Right renal cortex interstitium (tissue), 3 donors: ENCODE measurements at regions not wholly inside any gene's neighbourhood (a gene's known extent, or its start where the extent isn't known, plus 50 kb on each side); places are given as distances from the start of the nearest gene placed in this dataset.

Source experiments
- DNase-seq, 3 donors: peaks; one replicate each; pipeline ENCODE4 v3.0.0-alpha.2; 2013; ENCODE audit warnings: low read depth in 3 of 3, low spot score in 2 of 3

DNA sequence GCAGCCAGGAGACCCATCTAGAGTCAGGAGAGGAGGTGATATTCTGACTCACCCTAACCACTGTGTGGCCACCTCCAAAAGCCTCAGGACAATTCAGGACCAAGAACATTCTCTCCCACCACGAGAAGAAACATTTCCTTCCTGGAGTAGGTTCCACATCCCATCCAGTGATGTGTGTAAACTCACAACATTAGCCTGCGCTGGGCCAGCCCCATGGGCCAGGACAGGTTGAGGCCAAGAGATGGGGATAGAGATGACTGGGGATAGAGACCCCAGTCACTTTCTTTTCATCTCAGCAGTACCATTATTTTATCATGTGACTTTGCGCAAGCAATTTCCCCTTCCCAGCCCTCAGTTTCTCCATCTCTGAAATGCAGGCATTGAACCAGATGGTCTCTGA is 126.6 kb upstream of the PTPRT start:
- no peak for DNase-seq

DNA sequence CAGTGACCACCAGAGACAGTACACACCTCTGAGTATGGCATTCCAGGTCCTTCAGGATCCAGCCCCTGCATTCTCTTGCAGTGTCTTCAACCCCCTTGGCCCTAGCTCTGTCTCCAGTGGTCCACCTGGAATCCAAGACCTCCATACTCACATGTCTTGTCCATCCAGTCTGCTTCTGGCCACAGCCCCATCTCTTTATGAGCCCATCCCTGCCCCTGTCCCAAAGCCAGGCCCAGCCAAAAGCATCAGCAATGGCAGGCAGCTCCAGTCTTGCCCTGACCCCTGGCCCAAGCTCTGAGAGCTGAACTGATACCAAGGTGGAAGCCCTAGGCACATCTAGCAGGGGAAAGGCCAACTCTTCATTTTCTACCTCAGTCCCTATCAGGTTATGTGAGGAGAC is 119.6 kb upstream of the PTPRT start:
- DNase-seq = no peak

DNA sequence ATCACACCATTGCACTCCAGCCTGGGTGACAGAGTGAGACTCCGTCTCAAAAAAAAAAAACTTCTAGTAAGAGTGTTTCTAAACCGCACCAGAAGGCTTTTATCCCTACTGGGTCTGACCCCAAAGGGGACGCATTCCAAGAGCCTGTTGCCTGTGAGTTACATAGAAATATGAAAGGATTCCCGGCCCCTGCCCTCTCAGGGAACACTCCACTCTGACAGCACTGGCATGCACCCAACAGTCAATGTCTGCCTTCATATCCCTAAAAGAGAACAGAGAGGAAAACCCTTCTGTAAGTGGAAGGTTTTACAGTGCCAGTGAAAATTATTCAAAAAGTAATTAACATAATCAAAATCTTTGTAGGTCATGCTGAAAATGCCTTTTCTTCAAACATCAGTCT is 117.1 kb upstream of the PTPRT start:
- no peak for DNase-seq

DNA sequence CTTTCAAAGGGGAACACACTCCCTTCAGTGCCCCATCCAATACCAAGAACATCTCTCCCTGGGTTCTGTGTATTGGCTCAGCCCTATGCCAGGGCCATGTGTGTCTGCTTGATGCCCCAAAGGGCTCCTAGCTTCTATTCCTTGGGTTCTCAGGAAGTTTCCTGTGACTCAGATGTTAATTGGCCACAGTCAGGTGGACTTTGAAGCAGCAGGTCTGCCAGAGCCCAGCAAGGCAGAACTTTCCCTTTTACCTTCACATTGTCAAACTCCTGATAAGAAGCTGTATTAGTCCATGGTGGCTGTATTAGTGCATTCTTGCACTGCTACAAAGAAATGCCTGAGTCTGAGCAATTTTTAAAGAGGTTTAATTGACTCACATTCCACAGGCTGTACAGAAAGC is 116.0 kb upstream of the PTPRT start:
- DNase-seq = no peak

DNA sequence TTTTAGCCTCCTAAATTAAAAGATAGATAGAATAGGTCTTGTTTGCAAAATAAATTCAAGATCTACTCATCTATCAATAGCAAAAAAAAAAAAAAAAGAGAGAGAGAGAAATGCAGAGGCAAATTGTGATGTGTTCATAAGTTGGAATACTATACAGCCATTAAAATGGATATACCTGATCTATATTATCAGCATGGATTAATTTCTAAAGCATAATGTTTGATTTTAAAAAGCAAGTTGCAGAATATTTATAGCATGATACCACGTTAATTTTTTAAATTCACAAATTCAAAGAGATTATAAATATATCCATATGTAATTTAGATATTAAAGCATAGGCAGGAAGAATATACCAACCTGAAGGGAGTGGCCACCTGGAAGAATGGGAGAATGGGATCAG is 114.9 kb upstream of the PTPRT start:
- no peak for DNase-seq

DNA sequence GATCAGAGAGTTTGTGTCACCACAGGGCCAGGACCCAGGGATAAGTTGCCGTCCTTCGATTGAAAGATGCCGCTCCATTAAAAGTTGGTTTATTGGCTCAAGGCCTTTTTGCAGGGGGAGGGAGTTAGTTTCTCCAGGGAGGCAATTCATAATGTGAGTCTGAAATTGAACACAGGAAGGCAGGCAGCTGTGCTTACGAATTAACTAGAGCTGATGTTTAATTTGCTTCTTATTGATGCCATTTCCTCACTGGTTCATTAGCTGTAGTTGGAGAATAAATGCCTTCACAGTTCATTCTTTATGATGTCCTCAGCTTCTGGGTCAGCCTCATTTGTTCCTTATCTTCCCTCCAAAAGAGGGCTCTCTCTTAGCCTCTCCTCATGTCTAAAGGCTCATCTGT is 113.2 kb upstream of the PTPRT start:
- DNase-seq = no peak

DNA sequence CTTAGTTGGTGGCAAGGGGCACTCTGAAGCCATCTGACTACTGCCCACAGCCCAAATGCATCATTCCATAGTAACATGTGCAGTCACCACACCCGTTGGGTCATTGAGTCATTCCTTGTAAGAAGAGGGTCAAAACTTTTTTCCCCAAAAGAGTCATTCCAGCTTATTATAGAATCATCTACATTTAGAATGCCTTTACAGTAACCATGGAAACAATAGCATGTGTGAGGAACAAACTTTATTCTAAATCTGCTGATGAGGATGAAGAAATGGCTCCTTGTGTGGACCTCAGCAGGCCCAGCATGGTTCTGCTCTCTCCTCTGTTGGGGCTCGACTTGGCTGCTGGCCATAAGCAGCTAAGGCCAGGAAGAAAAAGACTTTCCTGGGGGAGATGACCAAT is 111.2 kb upstream of the PTPRT start:
- no peak for DNase-seq

DNA sequence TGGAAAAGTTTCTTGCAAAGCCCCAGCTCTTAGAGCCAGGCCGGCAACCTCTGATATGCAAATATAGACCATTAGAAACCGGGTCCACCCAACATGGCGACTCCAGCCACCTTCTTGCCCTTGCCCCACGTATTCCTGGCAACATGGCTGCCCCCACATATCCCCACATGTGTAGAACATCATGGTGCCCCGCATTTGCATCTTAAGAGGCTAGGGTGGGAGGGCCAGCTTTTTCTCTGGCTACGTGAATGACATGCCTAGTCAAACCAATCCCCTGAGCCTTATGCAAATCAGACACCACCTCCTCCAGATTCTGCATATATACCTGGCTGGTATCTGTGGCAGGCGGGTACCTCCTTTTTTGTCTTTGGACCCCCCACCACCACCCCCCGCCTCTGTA is 106.1 kb upstream of the PTPRT start:
- no peak for DNase-seq

DNA sequence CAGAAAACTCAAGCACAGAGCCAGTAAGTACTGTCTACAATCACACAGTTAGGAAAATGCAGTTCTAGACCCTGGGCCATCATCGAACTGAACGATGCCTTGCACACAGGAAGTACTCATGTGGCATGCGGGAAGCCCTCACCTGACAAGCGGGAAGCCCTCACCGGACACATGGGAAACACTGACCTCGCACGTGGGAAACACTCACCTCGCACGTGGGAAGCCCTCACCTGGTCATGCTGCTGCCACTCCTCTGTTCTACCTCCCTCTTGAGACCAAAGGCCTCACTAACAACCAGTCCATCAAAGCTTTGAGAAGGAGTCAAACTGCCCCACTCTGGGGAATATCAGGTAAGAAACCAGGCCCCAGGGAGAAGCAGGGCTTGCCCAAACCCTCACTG is 105.6 kb upstream of the PTPRT start:
- no peak for DNase-seq

DNA sequence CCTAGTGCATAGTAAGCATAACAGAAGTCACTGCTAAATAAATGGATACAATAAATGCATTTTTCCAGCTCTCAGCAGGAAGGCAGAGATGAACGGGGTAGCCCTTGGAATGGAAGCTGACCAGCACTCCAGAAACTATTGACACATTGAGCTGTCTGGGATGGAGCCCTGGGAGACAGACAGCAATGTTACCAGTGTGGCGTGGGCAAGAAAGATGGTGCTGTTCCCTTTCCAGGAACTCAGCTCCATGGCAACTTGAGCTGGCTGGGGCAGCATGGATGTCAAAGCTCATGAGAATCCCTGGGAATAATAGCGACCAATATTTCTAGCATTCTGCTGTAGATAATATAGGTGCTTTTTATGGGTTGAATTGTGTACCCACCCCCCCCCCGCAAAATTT is 104.3 kb upstream of the PTPRT start:
- no peak for DNase-seq

DNA sequence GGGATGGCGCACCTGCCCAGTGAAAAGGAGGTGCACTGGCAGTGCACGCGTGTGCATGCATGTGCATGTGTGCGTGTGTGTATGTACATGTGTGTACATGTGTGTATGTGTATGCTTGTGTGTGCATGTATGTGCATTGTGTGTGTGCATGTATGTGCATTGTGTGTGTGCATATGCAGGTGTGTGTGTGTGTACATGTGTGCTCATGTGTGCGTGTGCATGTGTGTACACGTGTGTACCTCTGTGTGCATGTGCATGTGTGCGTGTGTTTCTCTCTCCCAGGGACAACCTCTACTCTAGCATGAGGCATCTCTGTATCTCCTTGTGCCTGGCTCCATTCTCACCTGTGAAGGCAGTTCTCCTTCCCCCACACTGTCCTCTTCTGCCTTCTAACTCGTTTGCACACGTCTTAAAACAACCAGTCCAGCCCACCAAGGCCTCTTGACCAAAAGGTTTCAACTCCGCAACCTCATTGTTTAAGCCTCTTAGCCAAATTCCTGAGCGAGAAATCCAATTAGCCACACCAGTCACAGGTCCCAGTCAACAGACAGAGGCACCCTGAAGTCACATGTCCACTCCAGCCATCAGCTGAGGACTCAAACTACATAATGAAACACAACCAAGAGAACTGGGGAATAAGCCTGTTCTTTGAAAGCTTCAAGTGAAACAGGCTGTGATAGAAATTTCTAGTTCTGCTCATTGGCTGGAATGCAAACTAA is 103.5 kb upstream of the PTPRT start:
- DNase-seq = no peak

DNA sequence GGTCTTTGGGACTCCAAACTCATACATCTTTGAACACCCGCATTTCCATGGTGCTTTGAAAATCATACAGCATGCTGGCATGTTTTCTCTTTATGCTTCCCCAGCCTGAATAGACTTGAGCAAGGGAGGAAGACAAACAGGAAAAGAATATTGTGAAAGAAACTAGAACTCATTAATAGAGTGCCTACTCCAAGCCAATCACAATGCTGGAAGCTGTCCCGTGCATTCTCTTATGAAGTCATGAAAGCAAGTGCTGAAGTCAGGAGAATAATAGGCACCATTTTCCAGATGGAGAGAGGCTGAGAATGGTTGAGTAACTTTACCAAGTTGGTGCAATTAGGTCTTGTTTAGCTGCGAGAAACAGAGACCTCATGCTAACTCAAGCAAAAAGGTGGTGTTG is 102.5 kb upstream of the PTPRT start:
- no peak for DNase-seq

DNA sequence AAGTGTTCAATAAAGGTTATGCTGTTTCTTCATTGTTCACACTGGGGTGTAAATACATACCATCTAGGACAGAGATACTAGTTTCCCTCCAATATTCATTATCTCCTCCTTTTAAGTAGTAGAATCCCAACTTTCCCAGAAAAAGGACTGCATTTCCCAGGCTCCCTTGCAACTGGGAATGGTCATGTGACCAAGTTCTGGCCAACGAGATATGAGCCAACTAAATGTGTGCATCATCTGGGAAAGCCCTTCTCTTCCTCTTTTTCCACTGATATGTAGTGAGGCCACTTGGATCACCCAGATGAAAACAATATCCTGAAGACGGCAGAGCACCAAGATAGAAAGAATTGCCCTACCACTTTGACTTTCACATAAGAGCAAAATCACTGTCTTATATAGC is 97.9 kb upstream of the PTPRT start:
- no peak for DNase-seq

DNA sequence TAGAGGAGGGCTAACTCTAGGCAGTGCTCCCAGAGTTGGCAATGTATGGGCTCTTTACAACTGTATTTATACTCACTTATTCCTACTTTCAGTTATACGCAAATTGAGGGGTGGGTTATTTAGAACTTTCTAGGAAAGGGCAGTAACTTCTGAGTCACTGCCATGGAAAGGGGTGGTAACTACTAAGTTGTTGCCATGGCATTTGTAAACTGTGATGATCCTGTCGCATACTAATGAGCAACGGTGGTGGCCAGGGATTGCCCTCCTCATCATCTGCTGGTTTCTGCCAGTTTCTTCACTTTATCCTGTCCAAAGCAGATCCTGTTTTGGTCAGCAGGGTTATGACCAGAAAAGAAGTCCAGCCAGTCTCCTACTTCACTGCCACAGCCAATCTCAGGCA is 95.5 kb upstream of the PTPRT start:
- no peak for DNase-seq

DNA sequence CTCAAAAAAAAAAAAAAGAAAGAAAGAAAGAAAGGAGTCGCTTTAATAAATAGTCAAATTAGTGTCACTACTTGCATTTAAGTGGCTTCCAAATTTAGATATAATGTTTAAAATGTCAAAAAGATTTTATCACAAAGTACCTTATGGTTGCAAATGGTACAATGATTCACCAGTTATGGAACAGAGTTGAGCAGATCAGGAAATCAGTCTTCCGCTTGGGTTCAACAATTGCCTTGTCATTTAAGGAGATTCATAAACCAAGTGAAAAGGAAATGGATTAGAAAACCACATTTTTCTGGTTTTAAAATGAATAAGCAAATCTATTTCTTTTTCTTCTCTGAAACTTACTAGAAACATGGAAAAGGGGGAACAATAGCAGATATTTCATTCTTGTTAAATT is 94.8 kb upstream of the PTPRT start:
- DNase-seq = no peak

DNA sequence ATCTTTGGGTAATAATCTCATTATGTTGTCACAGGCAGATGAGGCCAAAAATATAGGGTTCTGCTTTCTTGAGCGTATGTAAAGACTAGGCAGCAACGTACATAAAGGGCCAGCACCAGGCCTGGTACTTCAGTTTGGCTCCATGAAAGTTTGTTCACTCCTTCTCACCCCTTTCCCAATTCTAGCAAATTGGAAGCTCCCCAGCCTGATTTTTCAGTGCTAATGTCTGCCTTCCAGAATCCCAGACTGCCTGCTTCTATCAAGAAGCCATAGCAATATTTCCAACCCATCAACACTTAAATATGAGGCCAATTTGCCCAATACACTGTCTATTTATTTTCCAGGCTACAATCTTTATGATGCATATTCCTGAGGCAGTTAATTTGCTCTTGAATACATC is 93.4 kb upstream of the PTPRT start:
- no peak for DNase-seq

DNA sequence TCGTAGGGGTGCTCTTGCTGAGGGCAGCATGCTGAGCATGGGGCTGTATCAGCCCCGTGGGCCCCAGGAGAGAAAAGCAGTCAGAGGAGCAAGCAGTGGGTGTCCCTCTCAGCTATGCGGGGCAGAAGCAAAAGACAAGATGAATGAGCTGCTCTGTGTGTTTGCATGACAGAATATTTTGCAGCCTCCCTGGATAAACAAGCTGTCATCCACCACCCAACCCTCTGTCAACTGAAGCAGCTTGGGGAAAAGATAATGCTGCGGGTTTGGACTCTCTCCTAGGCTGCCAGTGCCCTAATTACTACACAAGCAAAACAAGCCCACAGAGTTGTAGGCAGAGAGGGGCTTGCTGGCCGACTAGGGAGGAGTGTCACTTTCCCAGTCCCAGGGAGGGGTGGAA is 82.3 kb upstream of the PTPRT start:
- DNase-seq = no peak

DNA sequence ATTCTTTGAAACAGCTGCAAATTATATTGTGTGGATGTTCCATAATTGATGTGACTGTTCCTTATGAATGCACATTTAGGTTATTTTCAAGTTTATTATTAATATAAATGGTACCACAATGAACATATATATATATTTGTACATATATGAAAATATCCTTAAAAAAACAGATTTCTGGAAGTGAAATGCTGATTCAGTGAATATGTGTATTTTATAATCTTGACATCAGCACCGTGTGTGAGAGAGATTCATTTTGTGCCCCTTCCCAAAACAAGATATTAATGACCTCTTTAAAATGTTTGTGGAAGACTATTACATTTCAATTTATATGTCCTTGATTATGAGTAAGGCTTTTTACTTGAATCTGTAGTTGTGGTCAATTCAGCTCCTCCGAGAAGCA is 75.7 kb upstream of the PTPRT start:
- DNase-seq = no peak

DNA sequence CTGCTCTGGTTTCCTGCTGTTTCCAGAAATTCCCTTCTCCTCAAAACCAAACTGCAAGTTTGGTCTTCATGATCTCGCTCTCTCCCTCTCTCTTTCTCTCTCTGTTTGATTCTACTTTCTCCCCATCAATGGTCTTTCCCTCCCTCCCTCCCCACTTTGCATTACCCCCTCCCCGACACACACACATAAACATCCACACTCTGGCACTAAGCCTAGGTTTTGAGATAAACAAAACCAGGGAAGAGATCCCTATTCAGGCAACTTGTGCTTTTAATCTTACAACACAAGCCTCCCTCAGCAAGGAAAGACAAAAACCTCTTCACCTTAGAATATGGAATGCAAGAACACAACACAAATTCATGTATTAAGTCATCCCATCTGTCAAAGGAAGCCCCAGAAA is 73.5 kb upstream of the PTPRT start:
- DNase-seq = no peak

DNA sequence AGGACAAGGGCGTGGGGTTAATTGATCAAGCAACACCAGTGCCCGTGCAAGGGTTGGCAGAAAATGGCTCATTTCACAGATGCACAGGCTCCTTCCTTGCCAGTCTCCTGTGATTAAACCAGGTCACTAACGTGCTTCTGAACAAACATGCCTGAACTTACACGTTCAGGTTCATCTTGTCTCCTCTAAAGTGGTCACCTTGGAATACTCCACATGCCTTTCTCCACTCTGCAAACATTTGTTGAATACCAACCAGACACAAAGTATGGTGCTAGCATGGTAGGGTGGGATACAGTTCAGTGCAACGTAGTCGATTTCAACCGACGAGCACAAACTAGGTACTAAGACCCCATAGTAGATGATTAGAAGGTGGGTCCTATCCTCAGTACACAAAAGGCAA is 72.6 kb upstream of the PTPRT start:
- DNase-seq = no peak

DNA sequence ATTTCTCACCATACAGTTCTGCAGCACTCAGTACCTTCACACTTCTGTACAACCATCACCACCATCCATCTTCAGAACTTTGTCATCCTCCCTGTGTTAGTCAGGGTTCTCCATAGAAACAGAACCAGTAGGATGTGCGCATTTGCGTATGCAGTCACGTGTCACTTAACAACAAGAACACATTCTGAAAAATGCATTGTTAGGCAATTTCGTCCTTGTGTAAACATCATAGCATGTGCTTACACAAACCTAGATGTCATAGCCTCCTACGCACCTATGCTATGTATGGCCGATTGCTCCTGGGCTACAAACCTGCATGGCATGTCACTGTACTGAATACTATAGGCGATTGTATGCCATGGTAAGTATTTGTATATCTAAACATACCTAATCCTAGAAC is 66.2 kb upstream of the PTPRT start:
- no peak for DNase-seq

DNA sequence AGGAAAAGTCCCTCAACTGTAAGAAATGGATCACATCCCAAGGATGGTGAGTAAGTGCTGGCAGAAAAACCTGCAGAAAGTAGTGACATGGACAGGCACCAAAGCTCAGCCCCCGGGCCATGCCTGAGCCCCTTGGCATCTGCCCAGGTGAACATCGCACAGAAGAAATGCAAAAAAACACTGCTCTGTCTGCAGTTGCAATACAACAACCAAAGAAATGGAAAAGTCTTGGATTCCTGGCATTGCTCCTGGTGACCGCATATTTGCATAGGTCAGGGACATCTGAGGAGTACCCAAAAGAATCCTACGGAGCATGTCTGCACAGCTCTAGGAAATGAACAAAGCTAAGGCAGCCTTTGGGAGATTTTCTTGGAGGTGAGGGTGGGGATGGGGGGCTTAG is 63.1 kb upstream of the PTPRT start:
- DNase-seq = no peak

DNA sequence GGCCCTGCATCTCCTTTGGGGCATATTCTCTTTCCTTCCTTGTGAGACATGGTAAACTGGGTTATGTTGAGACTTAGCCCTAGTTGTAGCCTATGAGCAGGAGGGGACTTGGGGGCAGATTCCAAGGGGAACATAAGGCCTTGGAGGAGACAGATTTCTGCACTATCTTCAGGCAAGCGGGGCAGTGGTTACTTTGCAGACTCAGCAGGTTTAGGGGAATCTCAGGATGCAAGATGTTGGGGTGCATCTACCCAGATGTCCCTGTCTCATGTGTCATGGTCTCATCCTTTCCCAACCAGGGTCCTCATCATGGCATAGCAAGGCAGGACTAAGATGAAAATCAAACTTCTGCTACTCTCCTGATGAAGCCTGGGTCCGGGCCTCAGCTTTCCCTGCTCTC is 58.6 kb upstream of the PTPRT start:
- no peak for DNase-seq
